ENCODE measurements at regions not wholly inside any gene's neighbourhood (a gene's known extent, or its start where the extent isn't known, plus 50 kb on each side); places are given as distances from the start of the nearest gene placed in this dataset.

DNA sequence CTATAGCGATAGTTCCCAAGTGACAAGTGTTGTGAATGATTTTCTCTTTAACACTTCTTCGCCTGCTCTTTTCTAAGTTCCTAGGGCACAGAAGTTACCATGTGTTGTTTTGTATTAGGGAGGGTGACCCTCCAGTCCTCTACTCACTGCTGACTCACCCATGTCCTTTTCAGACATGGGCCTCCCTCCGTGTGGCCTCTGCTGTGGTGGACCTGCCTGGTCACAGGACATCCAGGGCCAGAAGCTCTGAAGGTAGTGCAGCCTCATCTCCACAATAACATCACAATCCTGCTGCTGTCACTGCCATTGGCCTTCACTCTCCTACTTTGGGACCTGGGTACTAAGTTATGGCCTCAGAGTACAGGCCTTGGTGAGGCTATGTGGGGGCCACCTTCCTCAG, 87.1 kb upstream of the TNFAIP3 start:
- Histone ChIP-seq H3K36me3 (no peaks in the 10 kb centered on the region), H3K27ac (peak overlapping the region; percentile 55 to 88 (median 80)), H3K27me3 (no peaks in the 10 kb centered on the region), H3K9me3 (no peaks in the 10 kb centered on the region), H3K4me1 (peaks cover 0 to 66% (median 31%) of the 10 kb centered on the region in 4 donors), H3K4me3 (no peak overlapping the region)
- WGBS, 2 donors, result 87 to 93% methylated on average over 3 of the region's 3 CpGs
- DNase-seq, result no peak
- TF ChIP-seq POLR2AphosphoS5 (IDR thresholded peaks at IDR 0.05) (no peak), POLR2A (IDR thresholded peaks at IDR 0.05) (no peak), EP300 (IDR thresholded peaks at IDR 0.05) (no peak), CTCF (IDR thresholded peaks at IDR 0.05) (no peak)
- intact Hi-C loops (cut with DNase I), result loop anchor here (5.0 kb wide), 1 partner anchor 53 kb away; no protein-coding TSS in a partner anchor

DNA sequence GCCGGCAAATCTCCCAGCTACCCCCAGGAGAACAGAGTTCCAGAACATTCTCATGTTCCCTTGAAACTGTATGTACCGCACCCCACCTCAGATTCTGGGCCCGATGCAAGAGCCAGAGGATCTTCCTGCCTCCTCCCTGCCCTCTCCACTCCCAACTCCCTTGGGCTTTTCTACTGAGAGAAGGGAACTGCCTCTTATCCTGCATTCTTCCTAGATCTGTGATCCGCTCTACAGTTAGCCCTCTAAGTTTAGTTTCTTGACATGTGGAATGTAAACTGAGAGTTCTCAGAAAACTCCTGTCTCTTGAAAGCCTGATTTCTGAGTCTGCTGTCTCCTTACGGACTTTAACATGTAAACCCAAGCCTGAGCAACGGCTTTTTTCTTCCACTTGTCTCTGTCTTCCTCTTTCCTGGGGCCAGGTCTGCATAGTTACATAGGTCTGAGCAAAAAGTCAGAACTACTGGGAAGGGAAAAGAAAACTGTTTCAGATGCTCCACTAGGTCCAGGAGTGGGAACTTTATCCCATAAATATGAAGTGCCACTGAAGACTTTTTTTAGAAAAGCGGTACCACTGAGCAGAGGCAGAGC, 86.5 kb upstream of the TNFAIP3 start:
- Histone ChIP-seq H3K36me3 (no peaks in the 10 kb centered on the region), H3K27ac (peak overlapping the region; percentile 55 to 88 (median 80)), H3K4me1 (peaks cover 0 to 65% (median 31%) of the 10 kb centered on the region in 4 donors), H3K9me3 (no peaks in the 10 kb centered on the region), H3K27me3 (no peaks in the 10 kb centered on the region), H3K4me3 (no peak overlapping the region)
- WGBS, 2 donors, result 77 to 87% methylated on average over 7 of the region's 7 CpGs
- DNase-seq, result no peak
- TF ChIP-seq CTCF (IDR thresholded peaks at IDR 0.05) (no peak), POLR2A (IDR thresholded peaks at IDR 0.05) (no peak), POLR2AphosphoS5 (IDR thresholded peaks at IDR 0.05) (peak in 1 of 4 donors; percentile 24), EP300 (IDR thresholded peaks at IDR 0.05) (no peak)
- intact Hi-C loops (cut with DNase I), result loop anchor here (5.0 kb wide), 1 partner anchor 53 kb away; no protein-coding TSS in a partner anchor

GRCh38 chr6:137781639-137782038, 85.4 kb upstream of the TNFAIP3 start:
- intact Hi-C loops (cut with DNase I), result loop anchor here (5.0 kb wide), 1 partner anchor 54 kb away; no protein-coding TSS in a partner anchor
- Histone ChIP-seq H3K27me3 (no peaks in the 10 kb centered on the region), H3K4me1 (peaks cover 0 to 54% (median 26%) of the 10 kb centered on the region in 4 donors), H3K27ac (peak overlapping the region; percentile 55 to 88 (median 80)), H3K4me3 (no peak overlapping the region), H3K36me3 (no peaks in the 10 kb centered on the region), H3K9me3 (no peaks in the 10 kb centered on the region)
- DNase-seq, result no peak
- 80 to 95% methylated on average over 3 of the region's 3 CpGs for WGBS, 2 donors
- TF ChIP-seq EP300 (IDR thresholded peaks at IDR 0.05), result no peak
- no peak for TF ChIP-seq POLR2AphosphoS5 (IDR thresholded peaks at IDR 0.05)
- TF ChIP-seq POLR2A (IDR thresholded peaks at IDR 0.05), result no peak
- no peak for TF ChIP-seq CTCF (IDR thresholded peaks at IDR 0.05)

DNA sequence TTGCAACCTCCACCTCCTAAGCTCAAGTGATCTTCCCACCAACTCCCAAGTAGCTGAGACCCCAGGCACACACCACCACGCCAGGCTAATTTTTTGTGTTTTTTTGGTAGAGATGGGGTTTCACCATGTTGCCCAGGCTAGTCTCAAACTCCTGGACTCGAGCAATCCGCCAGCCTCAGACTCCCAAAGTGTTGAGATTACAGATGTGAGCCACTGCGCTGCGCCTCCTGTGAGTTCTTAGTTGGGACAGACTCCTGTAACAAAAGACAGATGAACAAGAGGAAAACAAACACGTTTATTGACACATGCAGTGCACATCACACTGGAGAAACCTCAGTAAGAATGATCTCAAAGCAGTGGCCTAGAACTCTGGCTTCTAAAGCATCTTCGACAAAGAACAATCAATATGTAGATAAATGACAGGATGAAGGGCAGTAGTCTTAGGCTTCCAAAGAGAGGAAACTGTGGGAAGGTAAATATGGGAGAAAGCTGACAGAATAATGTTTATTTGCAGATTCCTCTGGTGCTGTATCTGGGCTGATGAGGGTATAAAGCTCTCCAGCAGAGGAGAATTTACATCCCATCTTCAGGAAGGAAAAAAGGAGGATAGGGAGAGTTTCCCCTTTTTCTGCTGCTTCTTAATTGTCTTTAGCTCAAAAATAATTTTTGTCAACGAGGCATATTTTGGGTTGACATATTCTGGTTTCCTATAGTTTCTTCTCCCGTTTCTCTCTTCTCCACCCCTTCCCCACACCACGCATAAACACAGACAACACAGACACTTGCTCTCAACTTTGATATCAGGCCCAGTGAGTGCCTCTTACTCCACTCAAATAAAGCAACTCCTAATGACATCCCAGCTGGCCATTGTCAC, 84.7 kb upstream of the TNFAIP3 start:
- 92 to 93% methylated on average over 10 of the region's 10 CpGs for WGBS, 2 donors

More for the DNA sequence above, 84.7 kb upstream of the TNFAIP3 start:
- Histone ChIP-seq H3K9me3 (no peaks in the 10 kb centered on the region), H3K4me1 (peaks cover 0 to 47% (median 20%) of the 10 kb centered on the region in 4 donors), H3K27me3 (no peaks in the 10 kb centered on the region), H3K4me3 (no peak overlapping the region), H3K27ac (peak overlapping the region in 3 of 4 donors; percentile 78 to 88 (median 83)), H3K36me3 (no peaks in the 10 kb centered on the region)
- no peak for TF ChIP-seq EP300 (IDR thresholded peaks at IDR 0.05)
- no peak for TF ChIP-seq CTCF (IDR thresholded peaks at IDR 0.05)
- TF ChIP-seq POLR2AphosphoS5 (IDR thresholded peaks at IDR 0.05), result no peak
- TF ChIP-seq POLR2A (IDR thresholded peaks at IDR 0.05), result no peak
- DNase-seq, result no peak
- intact Hi-C loops (cut with DNase I), result loop anchor here (5.0 kb wide), 1 partner anchor 55 kb away; no protein-coding TSS in a partner anchor
